PFSK-1 (cell line): ENCODE measurements at regions not wholly inside any gene's neighbourhood (a gene's known extent, or its start where the extent isn't known, plus 50 kb on each side); places are given as distances from the start of the nearest gene placed in this dataset.

ENCODE experiments used
- POLR2AphosphoS5 ChIP-seq: IDR thresholded peaks from 2 replicates; pipeline ENCODE4 v1.6.1; 2012; ENCODE audit warnings: low read depth, mild to moderate bottlenecking, control low read depth, low read length, moderate library complexity
- TAF1 ChIP-seq: IDR thresholded peaks from 2 replicates; pipeline ENCODE4 v1.6.1; 2012; ENCODE audit warnings: low read length, control low read depth, borderline replicate concordance; ENCODE audit not compliant: insufficient read depth
- TF ChIP-seq, protein P1 (sequence below), 2 experiments: IDR thresholded peaks; 2 replicates each; pipeline versions ENCODE4 v1.6.1 to v1.8.0; 2011 to 2012; ENCODE audit warnings: low read depth in 2 of 2, low read length in 2 of 2, control low read depth in 1 of 2, inconsistent platforms in 1 of 2, mild to moderate bottlenecking in 1 of 2, moderate library complexity in 1 of 2; ENCODE audit not compliant: insufficient read depth in 1 of 2

DNA sequence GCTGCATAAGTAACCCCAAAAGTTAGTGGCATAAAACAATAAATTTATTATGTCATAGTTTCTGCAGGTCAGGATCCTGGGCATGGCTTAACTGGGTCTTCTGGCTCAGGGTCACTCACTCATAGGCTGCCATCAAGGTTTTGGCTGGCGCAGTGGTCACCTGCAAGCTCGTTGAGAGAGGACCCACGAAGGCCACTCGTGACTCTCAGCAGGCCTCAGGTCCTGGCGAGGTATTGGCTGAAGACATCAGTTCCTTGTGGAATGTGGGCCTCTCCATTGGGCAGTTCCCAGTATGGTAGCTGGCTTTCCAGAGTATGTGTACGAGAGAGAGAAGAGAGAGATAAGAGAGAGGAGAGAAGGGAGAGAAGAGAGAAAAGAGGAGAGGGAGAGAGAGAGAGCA, 138.3 kb upstream of the KLF14 start:
- TF ChIP-seq POLR2AphosphoS5 (peak; percentile 21; the same call in 1 of the 2 replicates), TAF1 (no peak)
- TF ChIP-seq, protein P1, sequence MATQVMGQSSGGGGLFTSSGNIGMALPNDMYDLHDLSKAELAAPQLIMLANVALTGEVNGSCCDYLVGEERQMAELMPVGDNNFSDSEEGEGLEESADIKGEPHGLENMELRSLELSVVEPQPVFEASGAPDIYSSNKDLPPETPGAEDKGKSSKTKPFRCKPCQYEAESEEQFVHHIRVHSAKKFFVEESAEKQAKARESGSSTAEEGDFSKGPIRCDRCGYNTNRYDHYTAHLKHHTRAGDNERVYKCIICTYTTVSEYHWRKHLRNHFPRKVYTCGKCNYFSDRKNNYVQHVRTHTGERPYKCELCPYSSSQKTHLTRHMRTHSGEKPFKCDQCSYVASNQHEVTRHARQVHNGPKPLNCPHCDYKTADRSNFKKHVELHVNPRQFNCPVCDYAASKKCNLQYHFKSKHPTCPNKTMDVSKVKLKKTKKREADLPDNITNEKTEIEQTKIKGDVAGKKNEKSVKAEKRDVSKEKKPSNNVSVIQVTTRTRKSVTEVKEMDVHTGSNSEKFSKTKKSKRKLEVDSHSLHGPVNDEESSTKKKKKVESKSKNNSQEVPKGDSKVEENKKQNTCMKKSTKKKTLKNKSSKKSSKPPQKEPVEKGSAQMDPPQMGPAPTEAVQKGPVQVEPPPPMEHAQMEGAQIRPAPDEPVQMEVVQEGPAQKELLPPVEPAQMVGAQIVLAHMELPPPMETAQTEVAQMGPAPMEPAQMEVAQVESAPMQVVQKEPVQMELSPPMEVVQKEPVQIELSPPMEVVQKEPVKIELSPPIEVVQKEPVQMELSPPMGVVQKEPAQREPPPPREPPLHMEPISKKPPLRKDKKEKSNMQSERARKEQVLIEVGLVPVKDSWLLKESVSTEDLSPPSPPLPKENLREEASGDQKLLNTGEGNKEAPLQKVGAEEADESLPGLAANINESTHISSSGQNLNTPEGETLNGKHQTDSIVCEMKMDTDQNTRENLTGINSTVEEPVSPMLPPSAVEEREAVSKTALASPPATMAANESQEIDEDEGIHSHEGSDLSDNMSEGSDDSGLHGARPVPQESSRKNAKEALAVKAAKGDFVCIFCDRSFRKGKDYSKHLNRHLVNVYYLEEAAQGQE (IDR thresholded peaks at IDR 0.05; ENCODE audit: insufficient read depth in 1 of 2, low read depth in 2 of 2, low read length in 2 of 2), result no peak
